NCI-H748 (cell line): ENCODE measurements at regions not wholly inside any gene's neighbourhood (a gene's known extent, or its start where the extent isn't known, plus 50 kb on each side); places are given as distances from the start of the nearest gene placed in this dataset.

Experiments used
- DNase-seq: peaks from one replicate; lab custom pipeline; 2025; ENCODE audit not compliant: unreplicated experiment; lab: John Stamatoyannopoulos, UW

- peak; percentile 20 for DNase-seq
These were observed 876.7 kb downstream of the HACE1 start for GRCh38 chr6:103983011-103983410.

- no peak for DNase-seq
These were observed 877.1 kb downstream of the HACE1 start for GRCh38 chr6:103982574-103982973.

DNA sequence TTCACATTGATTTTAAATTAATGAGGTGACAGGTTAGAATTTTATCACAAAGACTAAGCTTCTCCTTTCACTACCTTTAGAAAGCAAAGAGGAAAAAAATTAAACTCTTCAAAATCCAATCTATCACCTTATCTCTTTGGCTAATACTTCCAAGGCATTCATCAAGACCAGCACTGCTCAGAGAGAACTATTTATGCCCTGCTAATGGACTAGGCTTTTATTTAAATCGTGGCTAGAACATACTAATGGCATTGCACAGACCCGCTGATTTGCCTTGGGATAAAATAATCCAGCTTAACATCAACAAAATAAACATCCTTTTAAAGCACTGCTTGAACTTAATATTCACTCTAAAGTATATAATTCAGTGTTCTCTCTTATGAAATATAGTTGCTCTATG lies 880.4 kb downstream of the HACE1 start:
- DNase-seq = no peak

GRCh38 chr6:103937389-103937788 lies 922.3 kb downstream of the HACE1 start:
- no peak for DNase-seq

DNA sequence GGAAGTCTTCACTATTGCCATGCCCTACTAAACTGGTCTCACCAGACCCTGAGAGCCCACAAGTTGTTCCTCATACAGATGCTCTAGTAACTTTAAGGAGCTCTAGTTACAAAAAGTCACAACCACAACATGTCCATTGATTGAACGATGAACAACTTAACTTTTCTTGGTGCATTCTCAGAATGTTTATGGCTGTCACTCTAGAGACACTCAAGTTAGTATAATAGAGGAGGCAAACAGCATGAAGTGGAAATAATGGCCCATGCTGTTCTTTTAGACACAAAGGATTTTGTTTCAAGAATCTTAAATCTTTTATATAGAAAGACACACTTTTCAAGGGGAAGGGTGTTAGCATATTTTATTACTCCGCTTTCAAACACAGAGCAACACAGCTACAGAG lies 934.4 kb downstream of the HACE1 start:
- DNase-seq = no peak

- DNase-seq = no peak
These were observed 949.7 kb downstream of the HACE1 start for GRCh38 chr6:103910018-103910417.

DNA sequence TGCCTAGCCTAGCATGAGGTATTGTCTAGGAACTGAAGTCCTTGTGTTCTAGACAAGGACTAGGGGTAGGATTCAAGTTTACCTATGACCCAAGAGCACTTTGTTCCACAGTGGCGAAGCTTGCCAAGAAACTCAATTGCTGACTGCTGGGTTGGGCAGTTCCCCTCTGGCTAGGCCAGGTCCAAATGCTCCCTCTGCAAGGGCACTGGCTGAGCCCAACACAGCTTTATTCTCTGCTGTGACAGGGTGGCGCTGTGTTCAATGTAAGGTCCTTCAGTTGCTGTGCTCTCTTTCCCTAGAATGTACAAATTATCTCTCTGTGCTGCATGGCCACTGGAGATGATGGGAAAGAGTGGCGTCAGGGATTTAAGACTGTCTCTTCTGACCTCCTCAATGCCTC lies 950.8 kb downstream of the HACE1 start:
- DNase-seq = no peak

DNA sequence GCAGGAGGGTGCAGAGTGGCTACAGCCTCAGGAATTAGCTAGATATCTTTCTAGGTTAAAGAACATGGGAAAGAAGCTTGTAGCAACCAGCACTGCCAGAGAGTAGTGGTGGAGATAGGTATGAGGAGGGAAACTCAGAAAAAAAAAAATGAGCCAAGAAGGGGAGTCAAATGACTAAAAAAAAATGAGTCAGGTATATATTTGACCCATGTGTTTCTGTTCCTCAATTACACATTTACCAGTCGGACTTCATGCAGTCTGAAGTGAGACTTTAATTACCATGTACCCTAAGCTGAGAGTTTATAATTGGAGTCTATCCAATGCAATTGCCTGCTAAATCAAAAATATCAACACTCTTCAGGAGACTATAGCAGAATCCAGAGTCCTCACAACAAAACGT lies 964.6 kb downstream of the HACE1 start:
- DNase-seq = no peak

- DNase-seq = no peak
These were observed 966.6 kb downstream of the HACE1 start for GRCh38 chr6:103893141-103893581.

DNA sequence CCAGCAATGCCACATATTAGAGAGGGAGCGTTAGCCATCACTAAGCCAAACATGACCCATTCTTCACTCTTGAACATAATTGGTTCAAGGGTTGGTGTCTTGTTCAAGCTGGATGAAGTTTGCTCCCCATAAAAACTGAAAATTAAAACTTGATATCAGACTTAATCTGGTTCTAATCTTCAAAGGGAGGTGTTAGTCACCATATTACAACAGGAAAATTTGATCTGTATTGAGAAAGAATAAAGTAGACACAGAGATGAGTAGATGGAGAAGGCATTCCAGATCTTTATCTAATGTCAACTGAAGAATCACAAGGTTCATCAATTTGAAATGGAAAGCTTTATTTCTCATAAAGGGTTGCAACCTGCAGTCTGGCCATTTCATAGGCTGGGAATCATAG lies 972.8 kb downstream of the HACE1 start:
- DNase-seq = no peak

DNA sequence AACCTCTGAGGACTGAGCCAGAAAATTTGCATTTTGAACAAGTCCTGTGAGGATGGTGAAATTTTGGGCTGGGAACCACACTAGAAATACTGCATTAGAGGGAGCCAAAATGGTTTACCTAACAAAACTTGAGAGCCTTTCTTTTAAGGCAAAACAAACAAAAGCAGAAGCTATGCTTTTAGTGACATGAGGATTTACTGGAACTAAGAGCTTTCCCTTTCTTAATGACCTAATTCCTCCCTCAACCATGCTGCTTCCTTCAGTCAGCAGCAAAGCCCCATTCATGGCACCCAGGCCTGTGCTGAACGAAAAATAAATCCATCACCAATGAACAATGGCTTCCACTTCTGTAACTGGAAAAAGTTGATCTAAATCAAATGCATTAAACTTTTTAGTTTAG lies 974.3 kb downstream of the HACE1 start:
- no peak for DNase-seq

GRCh38 chr6:103879800-103880199 lies 979.9 kb downstream of the HACE1 start:
- no peak for DNase-seq

- no peak for DNase-seq
These were observed 984.5 kb downstream of the HACE1 start for GRCh38 chr6:103875221-103875620.

DNA sequence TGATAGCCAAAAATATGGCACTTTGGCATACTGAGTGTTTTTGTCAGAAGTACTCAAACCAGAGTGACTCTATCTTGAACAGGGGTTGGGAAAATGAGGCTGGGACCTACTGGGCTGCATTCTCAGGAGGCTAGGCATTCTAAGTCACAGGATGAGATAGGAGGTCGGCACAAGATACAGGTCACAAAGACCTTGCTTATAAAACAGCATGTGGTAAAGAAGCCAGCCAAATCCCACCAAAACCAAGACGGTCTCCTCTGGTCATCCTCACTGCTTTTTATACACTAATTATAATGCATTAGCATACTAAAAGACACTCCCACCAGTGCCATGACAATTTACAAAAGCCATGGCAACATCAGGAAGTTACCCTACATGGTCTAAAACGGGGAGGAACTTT lies 985.1 kb downstream of the HACE1 start:
- no peak for DNase-seq

- DNase-seq = peak; percentile 70
These were observed 987.0 kb downstream of the HACE1 start for GRCh38 chr6:103872678-103873077.

DNA sequence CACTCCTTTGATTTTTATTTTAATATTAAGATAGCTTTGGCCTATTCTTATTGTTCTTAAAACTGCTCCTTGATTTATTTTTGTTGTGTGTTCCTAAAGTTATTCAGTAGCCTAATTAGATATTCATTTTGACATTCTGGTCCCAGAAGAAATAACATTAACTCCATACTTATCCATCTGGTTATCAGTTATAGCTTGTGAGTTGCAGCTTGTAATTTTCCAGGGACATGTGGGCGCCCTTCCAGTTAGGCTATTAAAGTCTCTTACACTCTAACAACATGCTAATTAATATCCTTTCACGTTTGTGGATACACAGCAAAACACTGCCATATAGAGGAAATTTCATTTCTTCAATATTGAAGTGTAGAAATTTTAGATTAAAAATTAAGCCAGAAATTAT lies 987.5 kb downstream of the HACE1 start:
- peak; percentile 60 for DNase-seq

- DNase-seq = no peak
These were observed 988.7 kb downstream of the HACE1 start for GRCh38 chr6:103870970-103871369.

DNA sequence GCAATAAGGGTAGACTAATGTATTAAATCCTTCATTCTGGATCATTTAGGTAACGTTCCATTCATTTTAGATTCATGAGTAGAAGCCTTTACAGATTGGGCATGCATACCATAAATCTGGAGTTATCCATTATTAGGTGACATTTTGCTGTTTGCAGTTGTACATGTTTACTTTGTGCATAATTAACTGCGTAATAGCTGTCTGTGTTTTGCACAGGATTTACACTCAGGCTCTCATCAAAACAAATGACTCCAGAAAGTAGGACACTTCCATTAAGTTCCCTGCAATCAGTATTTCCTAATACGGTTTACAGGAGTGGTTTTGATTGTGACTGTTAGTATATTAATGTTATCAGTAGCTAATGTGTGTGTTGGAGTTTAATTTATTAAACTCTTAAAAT lies 997.4 kb downstream of the HACE1 start:
- peak; percentile 76 for DNase-seq

DNA sequence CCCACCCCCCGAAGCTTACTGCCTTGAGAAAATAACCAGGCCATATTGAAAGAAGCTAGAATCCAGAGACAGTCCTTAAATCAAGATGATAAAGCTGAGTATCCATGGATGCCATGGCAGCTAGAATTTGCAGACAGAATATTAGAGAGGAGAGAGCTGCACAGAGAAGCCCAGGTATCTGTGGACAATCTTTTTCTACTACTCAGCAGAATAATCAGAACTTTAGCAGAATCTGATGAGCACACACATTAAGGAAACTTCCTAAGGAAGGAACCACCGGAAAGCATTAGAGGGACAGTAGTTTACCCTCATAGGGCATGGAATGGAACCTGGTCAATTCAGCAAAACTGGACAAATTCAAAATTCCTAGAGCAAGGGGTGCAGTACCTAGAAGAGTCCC lies 1001.7 kb downstream of the HACE1 start:
- DNase-seq = no peak

DNA sequence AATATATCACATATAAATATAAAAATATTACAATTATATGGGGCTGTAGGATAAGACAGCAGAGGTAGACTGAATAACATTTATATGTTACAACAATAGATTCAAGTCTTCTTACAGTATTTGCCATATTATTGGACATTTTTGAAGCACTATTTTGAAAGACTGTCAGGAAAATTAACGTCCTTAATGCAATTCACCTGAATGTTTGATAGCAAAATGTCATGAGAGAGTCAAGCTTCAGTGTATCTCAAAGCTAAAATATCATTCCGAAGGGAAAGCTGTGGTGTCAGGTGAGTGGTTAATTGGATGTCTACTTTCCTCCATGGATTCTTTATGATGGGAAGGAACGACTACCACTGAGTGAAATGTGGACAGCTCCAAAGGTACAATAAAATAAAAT lies 1004.0 kb downstream of the HACE1 start:
- DNase-seq = no peak

DNA sequence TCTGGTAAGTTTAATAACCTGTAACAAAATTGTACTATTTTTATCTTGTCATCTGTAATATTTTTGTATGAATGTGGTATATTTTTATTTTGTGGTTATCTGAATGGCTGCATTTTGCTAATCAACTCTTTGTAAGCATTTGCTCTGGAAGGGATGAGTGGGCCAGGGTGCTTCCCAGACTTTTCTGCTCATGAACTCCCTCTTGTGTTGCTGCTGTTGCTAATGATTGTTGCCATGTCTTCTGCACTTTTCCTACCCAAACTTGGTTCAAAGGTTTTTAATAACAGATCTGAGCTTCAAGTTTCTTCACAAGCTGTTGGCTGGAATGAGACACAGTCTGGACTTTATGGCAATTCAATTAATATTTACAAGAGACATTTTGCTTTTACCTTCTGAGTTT lies 1005.7 kb downstream of the HACE1 start:
- DNase-seq = no peak

- no peak for DNase-seq
These were observed 1021.3 kb downstream of the HACE1 start for GRCh38 chr6:103838457-103838856.

GRCh38 chr6:103826209-103826608 lies 1033.5 kb downstream of the HACE1 start:
- DNase-seq = no peak

DNA sequence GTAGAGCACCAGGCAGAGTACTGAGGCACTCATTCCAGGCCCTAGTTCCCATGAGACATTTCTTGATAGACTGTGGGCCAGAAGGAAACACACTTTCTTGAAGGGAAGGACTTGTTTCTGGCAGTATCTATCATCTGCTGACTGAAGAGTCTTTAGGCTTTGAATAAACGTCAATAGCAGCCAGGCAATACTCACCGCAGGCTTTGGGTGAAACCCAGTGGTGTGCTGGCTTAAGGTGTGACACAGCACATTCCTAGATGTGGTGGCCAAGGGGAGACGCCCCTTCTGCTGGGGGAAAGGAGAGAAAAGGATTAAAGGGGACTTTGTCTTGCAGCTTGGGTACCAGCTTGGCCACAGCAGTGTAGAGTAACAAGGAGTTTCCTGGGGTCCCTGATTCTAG lies 1039.6 kb downstream of the HACE1 start:
- DNase-seq = no peak
